ENCODE measurements at regions not wholly inside any gene's neighbourhood (a gene's known extent, or its start where the extent isn't known, plus 50 kb on each side); places are given as distances from the start of the nearest gene placed in this dataset.

GRCh38 chr17:5669191-5669590, 84.9 kb upstream of the NLRP1 start:
- H3K4me1 ChIP-seq, result no peaks in the 10 kb centered on the region
- DNase-seq, result no peak
- no peak for TF ChIP-seq CTCF (IDR thresholded peaks at IDR 0.05; ENCODE audit: borderline replicate concordance)
- peaks cover 98% of the 10 kb centered on the region for H3K27me3 ChIP-seq (ENCODE audit: low read depth)
- no peak overlapping the region for H3K27ac ChIP-seq (replicated peaks)
- H3K4me3 ChIP-seq, result no peak overlapping the region
- intact Hi-C loops (cut with micrococcal nuclease), result no loop called here
- H3K9me3 ChIP-seq (replicated peaks), result no peaks in the 10 kb centered on the region
- H3K36me3 ChIP-seq, result no peaks in the 10 kb centered on the region

- Histone ChIP-seq H3K9me3 (replicated peaks) (no peaks in the 10 kb centered on the region), H3K36me3 (no peaks in the 10 kb centered on the region), H3K4me3 (no peak overlapping the region), H3K27ac (replicated peaks) (no peak overlapping the region), H3K4me1 (no peaks in the 10 kb centered on the region), H3K27me3 (ENCODE audit: low read depth) (peaks cover 72% of the 10 kb centered on the region)
- intact Hi-C loops (cut with micrococcal nuclease), result no loop called here
- TF ChIP-seq CTCF (IDR thresholded peaks at IDR 0.05; ENCODE audit: borderline replicate concordance), result no peak
- no peak for DNase-seq
Measured at GRCh38 chr17:5672141-5672540, 87.8 kb upstream of the NLRP1 start.

GRCh38 chr17:5672815-5673430, 88.6 kb upstream of the NLRP1 start:
- intact Hi-C loops (cut with micrococcal nuclease), result no loop called here
- Histone ChIP-seq H3K36me3 (no peaks in the 10 kb centered on the region), H3K27me3 (ENCODE audit: low read depth) (peaks cover 71% of the 10 kb centered on the region), H3K4me1 (no peaks in the 10 kb centered on the region), H3K27ac (replicated peaks) (no peak overlapping the region), H3K9me3 (replicated peaks) (no peaks in the 10 kb centered on the region), H3K4me3 (no peak overlapping the region)
- TF ChIP-seq CTCF (IDR thresholded peaks at IDR 0.05; ENCODE audit: borderline replicate concordance), result no peak
- DNase-seq, result no peak

DNA sequence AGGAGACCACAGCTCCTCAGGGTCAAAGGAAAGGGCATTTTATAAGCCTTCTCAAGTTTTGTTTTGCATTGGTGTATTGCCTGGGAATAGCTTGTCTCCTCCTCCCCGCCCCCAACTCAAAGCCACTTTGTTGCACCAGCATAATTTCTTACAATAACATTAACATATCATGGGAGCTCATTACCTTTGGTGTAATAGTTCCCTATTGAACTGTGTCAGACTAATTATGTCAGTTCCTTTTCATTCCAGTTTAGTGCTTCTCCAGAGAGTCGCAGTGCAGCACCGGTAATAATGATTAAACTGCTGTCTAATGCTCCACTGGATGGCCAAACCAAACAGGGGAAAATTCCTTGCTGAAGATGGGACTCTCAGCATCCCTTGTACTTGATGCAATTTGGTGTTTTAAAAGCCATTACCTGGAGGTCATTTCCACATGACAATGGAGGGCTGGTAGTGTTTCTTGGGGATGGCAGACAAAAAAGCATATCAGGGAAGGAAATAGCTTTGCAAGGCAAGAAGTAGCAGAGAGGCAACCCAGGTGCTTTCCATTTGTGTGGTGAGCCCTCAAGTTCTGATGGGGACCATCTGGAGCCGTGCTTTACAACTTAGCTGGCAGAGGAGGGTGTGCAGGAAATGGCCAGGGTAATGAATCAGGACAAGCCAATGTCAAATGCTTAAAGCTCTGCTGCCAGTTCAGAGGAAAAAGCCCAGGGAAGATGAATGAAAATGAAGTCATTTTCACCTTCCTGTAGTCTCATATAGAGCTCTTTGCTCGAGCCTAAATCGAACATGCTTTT, 91.5 kb upstream of the NLRP1 start:
- Histone ChIP-seq H3K27ac (replicated peaks) (no peak overlapping the region), H3K27me3 (ENCODE audit: low read depth) (peaks cover 65% of the 10 kb centered on the region), H3K4me3 (no peak overlapping the region), H3K36me3 (no peaks in the 10 kb centered on the region), H3K4me1 (no peaks in the 10 kb centered on the region), H3K9me3 (replicated peaks) (peaks cover 11% of the 10 kb centered on the region)
- DNase-seq, result no peak
- TF ChIP-seq CTCF (IDR thresholded peaks at IDR 0.05; ENCODE audit: borderline replicate concordance), result no peak
- intact Hi-C loops (cut with micrococcal nuclease), result no loop called here

DNA sequence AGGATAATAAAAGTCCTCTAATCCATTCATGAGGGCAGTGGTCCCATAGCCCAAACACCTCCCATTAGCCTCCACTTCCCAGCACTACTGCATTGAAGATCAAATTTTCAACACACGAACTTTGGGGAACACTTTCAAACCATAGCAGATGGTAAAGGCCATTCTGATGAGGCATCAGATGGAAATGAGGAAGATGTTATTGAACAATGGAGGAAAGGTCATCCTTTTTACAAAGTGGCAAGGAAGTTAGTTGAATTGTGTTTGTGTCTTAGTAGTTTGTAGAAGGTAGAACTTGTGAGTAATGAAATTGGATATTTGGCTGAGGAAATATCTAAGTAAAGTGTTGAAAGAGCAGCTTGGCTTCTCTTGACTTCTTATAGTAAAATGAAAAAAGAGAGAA, 93.3 kb upstream of the NLRP1 start:
- Histone ChIP-seq H3K36me3 (no peaks in the 10 kb centered on the region), H3K4me3 (no peak overlapping the region), H3K27ac (replicated peaks) (no peak overlapping the region), H3K9me3 (replicated peaks) (peaks cover 11% of the 10 kb centered on the region), H3K4me1 (no peaks in the 10 kb centered on the region), H3K27me3 (ENCODE audit: low read depth) (peaks cover 65% of the 10 kb centered on the region)
- intact Hi-C loops (cut with micrococcal nuclease), result no loop called here
- no peak for DNase-seq
- no peak for TF ChIP-seq CTCF (IDR thresholded peaks at IDR 0.05; ENCODE audit: borderline replicate concordance)
